SHP77 (cell line): ENCODE measurements at regions not wholly inside any gene's neighbourhood (a gene's known extent, or its start where the extent isn't known, plus 50 kb on each side); places are given as distances from the start of the nearest gene placed in this dataset.
"Not testable (repeated sequence)": the region's sequence is repeated elsewhere in the genome, so short reads cannot be mapped to it uniquely, and the experiment has no call there.

ENCODE experiments used
- DNase-seq, 2 experiments: peaks; one replicate each; lab custom pipeline; 2025; lab: John Stamatoyannopoulos, UW

- no peak for DNase-seq
Observed at GRCh38 chrX:139026406-139026805, 314.9 kb upstream of the FGF13 start.

GRCh38 chrX:139025816-139026215 is 314.3 kb upstream of the FGF13 start:
- no peak for DNase-seq

- no peak for DNase-seq
Observed at GRCh38 chrX:139023531-139023930, 312.0 kb upstream of the FGF13 start.

- DNase-seq, result no peak
Observed at GRCh38 chrX:139020801-139021200, 309.3 kb upstream of the FGF13 start.

- DNase-seq, result no peak
Observed at GRCh38 chrX:139018436-139018835, 306.9 kb upstream of the FGF13 start.

- no peak for DNase-seq
Observed at GRCh38 chrX:139015627-139016026, 304.1 kb upstream of the FGF13 start.

GRCh38 chrX:139008185-139008584 is 296.7 kb upstream of the FGF13 start:
- no peak for DNase-seq

GRCh38 chrX:139003856-139004527 is 292.5 kb upstream of the FGF13 start:
- not testable (repeated sequence) for DNase-seq

GRCh38 chrX:139002319-139002718 is 290.8 kb upstream of the FGF13 start:
- DNase-seq, result no peak

GRCh38 chrX:138996268-138996667 is 284.8 kb upstream of the FGF13 start:
- DNase-seq, result no peak

GRCh38 chrX:138995458-138995857 is 283.9 kb upstream of the FGF13 start:
- no peak for DNase-seq

GRCh38 chrX:138990425-138990824 is 278.9 kb upstream of the FGF13 start:
- not testable (repeated sequence) for DNase-seq

- DNase-seq, result no peak
Observed at GRCh38 chrX:138986866-138987265, 275.3 kb upstream of the FGF13 start.

- no peak for DNase-seq
Observed at GRCh38 chrX:138986235-138986634, 274.7 kb upstream of the FGF13 start.

- no peak for DNase-seq
Observed at GRCh38 chrX:138982365-138982764, 270.8 kb upstream of the FGF13 start.

GRCh38 chrX:138964501-138964900 is 253.0 kb upstream of the FGF13 start:
- DNase-seq, result no peak

- not testable (repeated sequence) for DNase-seq
Observed at GRCh38 chrX:138962419-138962818, 250.9 kb upstream of the FGF13 start.

- DNase-seq, result no peak
Observed at GRCh38 chrX:138954976-138955375, 243.5 kb upstream of the FGF13 start.

GRCh38 chrX:138946926-138947325 is 235.4 kb upstream of the FGF13 start:
- no peak for DNase-seq

GRCh38 chrX:138945219-138945618 is 233.7 kb upstream of the FGF13 start:
- DNase-seq, result no peak

- DNase-seq, result no peak
Observed at GRCh38 chrX:138939038-138939437, 227.5 kb upstream of the FGF13 start.

- no peak for DNase-seq
Observed at GRCh38 chrX:138938003-138938402, 226.5 kb upstream of the FGF13 start.

- DNase-seq, result no peak
Observed at GRCh38 chrX:138931212-138931611, 219.7 kb upstream of the FGF13 start.

GRCh38 chrX:138930583-138930945 is 219.0 kb upstream of the FGF13 start:
- no peak for DNase-seq
